VCaP (cell line): ENCODE measurements at regions not wholly inside any gene's neighbourhood (a gene's known extent, or its start where the extent isn't known, plus 50 kb on each side); places are given as distances from the start of the nearest gene placed in this dataset.

Source experiments
- H3K27ac ChIP-seq: fragments of 450-650 bp; 2 replicates; pipeline ENCODE4 v1.5.1; 2017
- CTCF ChIP-seq: fragments of 450-650 bp; conservative IDR thresholded peaks from 2 replicates; pipeline ENCODE4 v1.5.1; 2017; ENCODE audit warnings: mild to moderate bottlenecking, moderate library complexity

GRCh38 chr2:154587739-154588138 lies 110.8 kb upstream of the KCNJ3 start:
- TF ChIP-seq CTCF = no peak
- no peak overlapping the region for H3K27ac ChIP-seq

GRCh38 chr2:154588838-154589237 lies 109.7 kb upstream of the KCNJ3 start:
- no peak overlapping the region for H3K27ac ChIP-seq
- TF ChIP-seq CTCF = no peak

GRCh38 chr2:154589514-154589913 lies 109.0 kb upstream of the KCNJ3 start:
- H3K27ac ChIP-seq = no peak overlapping the region
- no peak for TF ChIP-seq CTCF

GRCh38 chr2:154591294-154591820 lies 107.1 kb upstream of the KCNJ3 start:
- no peak for TF ChIP-seq CTCF
- no peak overlapping the region for H3K27ac ChIP-seq

GRCh38 chr2:154599189-154599588 lies 99.3 kb upstream of the KCNJ3 start:
- no peak overlapping the region for H3K27ac ChIP-seq
- TF ChIP-seq CTCF = no peak

- no peak overlapping the region for H3K27ac ChIP-seq
- TF ChIP-seq CTCF = no peak
These were observed 97.5 kb upstream of the KCNJ3 start for GRCh38 chr2:154600927-154601494.

- TF ChIP-seq CTCF = no peak
- no peak overlapping the region for H3K27ac ChIP-seq
These were observed 94.8 kb upstream of the KCNJ3 start for GRCh38 chr2:154603682-154604081.
